HG03558 (cell line): ENCODE measurements at regions not wholly inside any gene's neighbourhood (a gene's known extent, or its start where the extent isn't known, plus 50 kb on each side); places are given as distances from the start of the nearest gene placed in this dataset.

Experiments
- ATAC-seq: cut with Tn5 transposase; IDR thresholded peaks from one replicate; pipeline ENCODE4 v1.9.1; 2021; ENCODE audit warnings: moderate number of reproducible peaks; ENCODE audit not compliant: unreplicated experiment; ENCODE audit errors: extremely low read depth

DNA sequence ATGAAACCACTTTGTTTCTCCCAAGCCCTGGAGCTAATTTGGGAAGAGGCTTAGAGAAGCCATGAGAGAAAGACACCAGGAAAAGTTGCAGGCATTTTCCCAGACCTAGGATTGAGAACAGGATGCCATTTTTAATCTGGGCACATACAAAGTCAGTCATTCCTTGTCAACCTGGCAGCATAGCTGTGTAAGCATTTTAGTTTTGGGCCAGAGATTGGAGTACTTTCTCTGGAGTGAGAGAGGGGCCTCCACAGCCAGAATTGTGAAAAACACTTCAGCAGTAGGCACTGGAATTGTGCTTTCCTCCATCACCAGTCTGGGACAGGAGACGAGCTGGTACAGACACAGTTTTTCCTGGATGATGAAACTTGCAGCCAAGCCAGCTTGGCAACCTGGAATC is 390.3 kb upstream of the DMAC1 start:
- ATAC-seq: no peak

DNA sequence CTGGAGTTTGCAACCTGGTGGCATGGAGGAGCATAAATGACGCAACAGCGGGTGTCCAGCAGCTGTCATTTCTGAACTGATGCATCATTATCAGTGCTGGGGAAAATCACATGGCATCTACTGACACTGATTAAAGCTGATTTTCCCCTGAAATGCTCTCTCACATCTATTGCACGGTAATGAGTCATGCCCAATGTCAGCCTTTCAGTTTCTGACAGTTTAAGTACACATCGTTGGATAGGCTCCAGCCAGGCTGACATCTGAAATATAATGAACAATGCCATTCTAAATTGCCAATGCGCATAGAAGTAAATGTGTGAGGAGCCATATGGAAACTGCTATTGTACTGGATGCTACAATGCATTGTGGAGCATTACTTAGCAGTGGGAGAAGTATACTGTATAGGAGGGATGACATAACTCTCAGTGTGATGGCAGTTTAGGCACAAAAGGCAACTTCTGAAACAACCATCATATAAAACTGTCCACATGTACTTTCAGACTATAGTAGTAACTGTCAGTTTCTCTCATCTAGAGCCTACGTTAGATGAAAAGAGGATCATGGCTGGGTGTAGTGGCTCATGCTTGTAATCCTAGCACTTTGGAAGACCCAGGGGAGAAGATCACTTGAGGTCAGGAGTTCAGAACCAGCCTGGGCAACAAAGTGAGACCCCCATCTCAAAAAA is 389.3 kb upstream of the DMAC1 start:
- peak; percentile 48 for ATAC-seq

DNA sequence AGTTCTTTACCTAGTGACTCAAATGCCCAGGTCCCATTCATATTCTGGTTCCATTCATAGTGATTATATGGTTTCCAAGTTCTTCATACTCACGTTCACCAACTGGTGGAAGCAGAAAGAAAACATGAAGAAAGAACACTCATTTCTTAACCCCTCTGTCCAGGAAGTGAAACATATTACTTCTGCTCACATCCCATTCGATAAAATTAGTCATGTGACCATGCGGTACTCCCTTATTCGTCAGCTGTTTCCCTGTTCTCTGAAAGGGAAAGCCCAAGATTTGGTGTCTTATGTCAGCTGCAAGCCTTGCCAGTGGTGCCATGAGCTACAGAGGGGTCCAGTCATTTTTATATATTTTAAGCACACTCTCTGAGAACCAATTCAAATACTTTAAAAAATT is 387.0 kb upstream of the DMAC1 start:
- no peak for ATAC-seq

DNA sequence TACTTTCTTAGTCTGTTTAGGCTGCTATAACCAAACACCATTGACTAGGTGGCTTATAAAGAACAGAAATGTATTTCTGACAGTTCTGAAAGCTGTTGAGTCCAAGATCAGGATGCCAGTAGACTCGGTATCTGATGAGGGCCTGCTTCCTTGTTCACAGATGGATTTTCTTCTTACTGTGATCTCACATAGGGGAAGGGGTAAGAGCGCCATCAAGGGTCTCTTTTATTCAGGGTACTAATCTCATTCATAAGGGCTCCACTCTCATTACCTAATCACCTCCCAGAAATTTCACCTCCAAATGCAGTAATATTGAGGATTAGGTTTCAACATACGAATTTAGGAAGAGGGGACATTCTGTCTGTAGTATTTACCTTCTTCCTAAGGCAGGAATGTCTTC is 384.0 kb upstream of the DMAC1 start:
- no peak for ATAC-seq

DNA sequence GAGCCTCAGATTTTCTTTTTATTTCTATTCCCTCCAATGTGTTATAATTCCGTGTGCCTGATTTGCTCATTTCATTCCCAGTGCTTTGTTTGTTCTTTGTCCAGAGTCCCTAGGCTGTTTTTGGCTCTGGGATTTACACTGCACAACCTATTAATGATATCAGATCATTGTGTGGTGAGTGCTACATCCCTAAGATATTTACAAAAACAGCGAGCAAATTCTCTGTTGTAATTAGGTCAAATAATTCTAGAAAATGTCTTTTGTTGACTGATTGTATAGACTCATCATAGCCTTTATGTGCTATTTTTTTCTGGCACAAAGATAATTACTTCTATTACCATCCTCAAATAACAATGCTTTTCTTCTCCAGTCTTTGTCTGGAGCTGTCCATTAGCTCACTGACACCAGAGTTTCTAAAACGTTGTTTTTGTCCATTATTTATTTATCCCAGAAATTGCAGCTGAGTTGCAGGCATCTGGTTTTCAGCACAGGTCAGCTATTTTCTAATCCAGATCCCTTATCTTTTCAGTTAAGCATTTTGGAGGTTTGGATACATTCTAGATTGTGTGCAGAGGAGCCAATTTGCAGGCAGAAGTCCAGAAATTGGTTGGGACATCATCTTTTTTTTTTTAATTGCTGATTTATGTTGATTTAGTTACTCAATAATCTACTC is 379.9 kb upstream of the DMAC1 start:
- no peak for ATAC-seq

DNA sequence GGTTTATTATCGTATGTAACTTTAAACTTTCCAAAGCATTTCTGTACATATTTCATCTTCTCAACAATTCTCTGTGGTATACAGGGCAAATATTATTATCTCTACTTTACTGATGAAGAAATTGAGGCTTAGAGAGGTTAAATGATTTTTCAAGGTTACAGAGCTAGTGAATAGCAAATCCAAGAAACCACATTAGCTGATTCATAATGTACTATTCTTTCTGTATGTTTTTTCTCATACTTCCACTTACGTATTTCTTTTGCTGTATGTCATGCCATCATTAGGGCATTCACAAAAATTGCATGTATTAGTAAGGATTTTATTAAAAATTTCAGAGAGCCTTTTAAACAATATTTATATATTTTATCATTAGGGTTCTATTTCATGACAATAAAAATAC is 372.4 kb upstream of the DMAC1 start:
- ATAC-seq: no peak

DNA sequence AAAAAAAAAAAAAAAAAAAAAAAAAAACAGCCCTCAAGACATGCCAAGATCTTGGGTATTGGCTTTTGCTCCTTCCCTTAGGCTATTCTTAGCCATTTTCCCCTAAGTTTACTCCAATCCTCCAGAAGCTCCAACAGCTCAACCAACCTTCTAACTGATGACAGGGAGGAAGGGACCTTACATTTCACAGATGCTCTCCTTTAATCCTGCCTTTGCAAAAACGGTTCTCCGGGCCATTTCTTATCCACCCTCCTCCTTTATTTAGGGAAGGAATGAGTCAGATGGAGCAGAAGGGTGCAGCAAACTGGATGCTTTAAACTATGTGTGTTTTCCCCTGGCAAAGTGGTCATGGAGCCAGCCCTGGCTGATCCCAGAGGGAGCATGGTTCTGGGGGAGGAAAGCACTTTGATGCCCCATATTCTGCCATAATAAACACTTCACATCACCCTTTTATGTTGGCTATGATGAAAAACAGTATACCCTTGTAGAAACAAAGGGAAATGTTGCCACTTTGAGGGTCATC is 369.4 kb upstream of the DMAC1 start:
- no peak for ATAC-seq

DNA sequence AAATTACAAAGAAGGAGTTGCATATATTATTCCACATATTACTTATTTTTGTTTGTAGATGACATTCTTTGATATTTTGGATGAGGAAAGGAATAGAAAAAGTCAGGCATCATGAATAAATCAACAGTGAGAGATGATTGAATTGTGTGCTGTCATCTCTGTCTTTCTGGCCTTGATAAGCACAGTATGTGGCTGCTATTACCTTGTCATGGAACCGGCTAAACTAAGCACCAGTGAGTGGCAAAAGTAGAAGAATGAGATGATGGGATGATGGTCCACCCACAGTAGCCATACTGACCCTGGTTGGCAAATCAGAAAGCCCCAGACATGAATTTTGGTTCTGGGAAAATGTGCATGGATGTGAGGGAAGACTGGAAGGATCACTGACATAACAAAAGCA is 361.2 kb upstream of the DMAC1 start:
- no peak for ATAC-seq

DNA sequence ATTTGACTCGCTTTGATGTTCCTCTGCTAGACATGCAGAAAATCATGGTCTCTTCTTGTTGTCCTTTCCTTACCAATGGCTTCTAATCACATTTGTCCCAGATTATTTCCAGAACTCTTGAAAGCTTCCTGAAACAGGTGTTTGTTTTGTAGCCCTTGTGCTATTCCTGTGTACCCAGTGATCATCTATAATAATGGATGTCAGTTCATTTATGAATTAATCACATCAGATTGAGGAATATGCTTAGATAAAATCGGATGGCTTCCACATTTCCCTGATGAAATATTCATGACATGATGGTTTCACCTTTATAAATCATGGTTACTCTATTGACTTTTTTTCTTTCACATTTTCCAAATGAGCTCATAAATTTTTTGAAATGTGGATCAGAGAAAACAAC is 359.0 kb upstream of the DMAC1 start:
- ATAC-seq: no peak

DNA sequence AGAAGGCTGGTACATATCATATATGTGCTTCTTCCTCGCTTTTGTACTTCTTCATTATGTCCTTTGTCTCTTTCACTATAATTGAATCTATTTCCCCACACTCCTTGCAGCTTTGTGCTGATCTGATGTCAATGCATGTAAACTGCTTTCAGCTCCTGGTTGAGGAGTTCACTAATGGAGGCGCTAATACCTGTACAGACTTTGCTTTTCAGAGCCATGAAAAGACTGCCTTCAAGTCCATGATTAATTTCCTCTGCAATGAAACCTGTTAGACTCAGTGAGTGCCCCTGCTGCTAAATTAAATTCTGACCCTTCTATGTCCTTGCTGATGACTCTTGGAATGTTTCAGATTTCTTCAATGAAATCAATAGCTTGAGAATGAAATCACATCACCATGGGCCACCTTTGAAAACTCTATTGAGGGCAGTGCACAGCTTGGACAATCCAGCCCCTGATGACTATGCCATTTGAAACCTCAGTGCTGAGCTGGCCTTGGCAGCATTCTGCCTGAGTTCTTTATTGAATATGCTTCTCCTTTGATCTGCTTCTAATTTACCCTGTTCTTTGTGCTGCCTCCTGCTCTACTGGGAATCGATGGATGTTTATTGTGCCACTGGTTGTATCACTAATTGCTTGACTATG is 358.2 kb upstream of the DMAC1 start:
- ATAC-seq: no peak

DNA sequence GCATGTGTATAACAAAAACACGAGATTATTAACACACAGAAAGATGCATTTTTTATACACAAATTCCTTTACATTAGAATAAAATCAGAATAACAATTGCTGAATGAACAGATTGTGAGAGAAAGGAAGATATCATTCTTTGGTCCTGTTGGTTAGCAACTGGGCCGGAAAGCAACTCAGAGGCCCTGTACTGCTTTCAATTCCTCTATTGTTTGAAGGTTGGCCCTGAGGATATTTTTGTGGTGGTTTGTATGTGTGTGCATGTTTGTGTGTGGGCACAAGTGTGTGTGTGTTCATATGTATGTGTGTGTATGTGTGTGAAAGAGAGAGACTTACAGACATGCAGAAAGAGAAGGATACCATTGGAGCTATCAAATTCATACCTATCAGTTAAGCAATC is 356.8 kb upstream of the DMAC1 start:
- ATAC-seq: no peak

DNA sequence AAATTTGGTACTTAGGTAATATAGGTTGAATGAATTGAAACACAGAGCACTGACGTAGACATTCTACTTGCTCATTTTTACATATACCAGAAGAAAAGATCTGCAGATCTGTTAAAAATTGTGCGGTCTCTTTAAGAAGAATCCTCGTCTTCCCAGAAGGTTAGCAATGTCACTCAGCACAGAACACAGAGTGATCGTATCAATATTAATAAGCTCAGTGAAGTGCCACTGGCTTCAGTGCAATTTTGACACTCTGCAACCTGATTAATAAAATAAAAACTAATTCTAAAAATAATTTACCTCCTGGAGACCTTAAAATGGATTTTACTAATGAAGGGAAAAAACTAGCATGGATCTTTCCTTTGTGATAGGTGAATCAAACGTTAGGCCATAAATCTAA is 356.1 kb upstream of the DMAC1 start:
- no peak for ATAC-seq

DNA sequence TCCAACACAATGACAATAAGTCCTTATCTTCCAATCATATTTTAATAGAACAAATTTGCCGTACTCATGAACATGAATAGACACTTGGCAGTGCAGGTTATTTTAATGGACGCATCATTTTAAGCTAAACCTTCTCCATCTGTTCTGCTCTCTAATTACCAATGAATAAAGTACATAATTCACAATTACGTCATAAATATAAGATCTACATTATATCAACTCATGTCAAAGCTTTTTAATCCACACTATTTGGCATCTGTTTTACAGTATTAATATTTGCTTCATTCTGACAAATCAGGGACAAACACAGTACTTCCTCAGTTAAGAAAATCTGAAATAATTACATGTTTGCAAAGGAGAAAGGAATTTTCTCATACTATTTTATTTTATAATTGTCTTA is 344.1 kb upstream of the DMAC1 start:
- ATAC-seq: no peak

DNA sequence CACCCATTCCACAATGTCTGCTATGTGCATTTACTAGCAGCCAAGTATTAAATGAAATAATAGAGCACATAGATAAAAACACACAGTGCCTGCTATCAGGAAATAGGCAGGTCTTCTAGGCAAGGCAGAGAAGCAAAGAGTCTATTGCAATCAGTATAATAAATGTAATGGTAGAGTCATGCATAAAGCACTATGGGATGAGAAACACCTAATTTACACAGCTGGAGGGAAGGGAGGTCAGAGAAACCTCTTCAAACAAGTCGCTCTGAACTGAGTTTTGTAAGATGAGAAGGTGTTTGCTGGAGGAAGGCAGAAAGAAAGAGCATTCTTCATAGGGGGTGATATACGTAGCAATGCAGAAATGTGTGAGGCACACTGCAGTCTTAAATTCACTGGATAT is 341.0 kb upstream of the DMAC1 start:
- no peak for ATAC-seq

DNA sequence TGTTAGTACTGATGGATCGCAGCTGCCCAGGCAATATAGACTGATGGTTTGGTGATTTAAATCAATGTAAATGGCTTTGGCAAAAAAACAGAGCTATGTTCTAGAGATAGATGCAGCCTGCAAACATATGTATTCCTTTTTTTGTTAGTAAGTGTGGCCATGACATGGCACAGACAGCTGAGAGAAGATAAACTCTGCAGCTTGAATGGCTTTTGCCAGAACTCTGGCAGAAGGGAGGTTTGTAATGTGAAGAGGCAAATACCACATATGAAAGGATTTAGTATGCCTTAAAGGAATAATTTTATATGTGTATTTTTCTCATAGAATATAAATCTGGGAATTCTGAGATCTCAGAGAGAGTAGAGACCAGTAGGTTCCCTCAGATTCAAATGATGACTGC is 340.2 kb upstream of the DMAC1 start:
- no peak for ATAC-seq

DNA sequence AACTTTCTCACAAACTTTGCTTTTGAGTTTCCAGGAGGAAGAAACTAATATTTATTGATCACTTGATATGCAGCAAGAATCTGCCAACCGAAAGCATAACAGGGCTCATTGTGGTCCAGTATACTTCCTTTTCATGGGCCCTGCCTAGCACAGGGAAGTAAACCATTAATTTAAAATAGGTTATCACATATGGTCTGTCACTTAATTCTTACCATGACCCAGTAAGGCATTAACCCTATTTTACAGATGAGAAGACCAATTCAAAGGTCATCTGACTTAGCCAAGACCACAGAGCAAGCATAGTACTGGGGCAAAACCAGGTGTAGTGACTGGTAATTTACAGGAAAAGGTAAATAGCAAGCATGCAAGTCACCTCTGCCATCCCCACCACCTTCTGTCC is 336.9 kb upstream of the DMAC1 start:
- ATAC-seq: peak; percentile 55

DNA sequence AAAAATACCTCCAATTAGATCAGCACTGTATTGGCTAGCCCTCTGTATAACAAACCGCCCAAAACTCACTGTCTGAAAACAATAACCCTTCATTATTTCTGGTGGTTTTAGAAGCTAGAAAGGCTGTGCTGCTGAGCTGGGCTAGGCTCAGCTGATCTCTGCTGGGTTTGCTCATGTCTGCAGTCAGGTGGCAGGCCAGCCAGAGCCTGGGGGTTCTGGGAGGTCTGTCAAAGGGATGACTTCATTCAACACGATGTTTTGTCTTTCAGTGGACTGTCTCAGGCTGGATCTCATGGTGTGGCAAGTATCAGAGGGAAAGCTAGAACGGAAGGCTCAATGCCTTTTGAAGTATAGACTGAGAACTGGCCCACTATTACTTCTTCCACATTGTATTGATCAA is 335.1 kb upstream of the DMAC1 start:
- ATAC-seq: no peak

DNA sequence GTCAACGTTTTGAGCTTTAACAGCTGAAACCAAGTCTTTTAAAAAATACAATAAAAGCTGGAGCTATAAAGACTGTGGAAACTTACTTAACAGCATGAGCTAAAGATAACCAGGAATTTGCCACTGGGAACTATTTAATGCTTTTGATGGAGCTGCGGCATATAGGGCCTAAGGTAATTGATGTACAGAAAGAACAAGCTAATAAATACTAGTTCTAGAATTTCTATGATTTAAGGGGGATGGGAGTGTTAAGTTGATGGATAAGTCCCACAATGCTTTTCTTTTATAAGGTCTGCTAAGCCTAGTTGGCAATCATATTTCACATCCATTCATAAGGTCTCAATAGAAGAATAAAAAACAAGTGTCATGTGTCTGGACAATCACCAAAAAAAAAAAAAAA is 334.0 kb upstream of the DMAC1 start:
- no peak for ATAC-seq

DNA sequence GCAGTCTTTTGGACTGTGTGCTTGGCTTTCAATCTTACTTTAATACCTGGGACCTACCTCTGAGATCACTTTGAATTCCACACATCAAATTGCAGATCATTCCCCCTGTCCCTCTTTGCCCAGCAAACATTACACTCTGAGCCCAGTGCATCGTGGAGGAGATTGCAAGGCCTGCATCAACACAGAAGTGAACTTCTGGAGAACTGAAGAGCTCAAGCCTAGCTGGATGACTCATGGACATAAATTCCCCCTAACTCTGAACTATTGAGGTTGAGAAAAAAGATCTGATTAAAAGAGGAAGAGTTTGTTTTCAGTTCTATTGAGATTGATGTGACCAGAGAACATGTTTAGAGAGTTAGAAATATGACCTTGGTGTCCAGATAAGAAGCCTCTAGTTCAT is 316.0 kb upstream of the DMAC1 start:
- no peak for ATAC-seq

DNA sequence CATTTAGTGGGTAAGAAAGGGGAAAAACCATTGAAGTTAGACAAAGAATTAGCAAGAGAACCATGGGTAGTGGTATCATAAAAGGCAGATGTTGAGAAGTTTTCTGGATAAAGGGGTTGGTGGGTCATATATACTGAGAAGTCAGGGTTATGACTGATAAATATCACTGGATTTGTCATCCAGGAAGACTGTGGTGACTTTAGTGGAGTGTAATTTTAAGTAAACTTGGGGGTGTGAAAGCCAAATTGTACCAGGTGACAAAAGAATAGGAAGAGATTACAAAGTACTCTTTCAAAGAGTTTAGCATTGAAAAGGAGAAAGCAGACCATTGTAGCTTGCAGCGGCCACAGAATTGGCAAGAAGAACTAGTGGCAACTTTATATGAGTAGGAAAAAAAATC is 315.2 kb upstream of the DMAC1 start:
- no peak for ATAC-seq

DNA sequence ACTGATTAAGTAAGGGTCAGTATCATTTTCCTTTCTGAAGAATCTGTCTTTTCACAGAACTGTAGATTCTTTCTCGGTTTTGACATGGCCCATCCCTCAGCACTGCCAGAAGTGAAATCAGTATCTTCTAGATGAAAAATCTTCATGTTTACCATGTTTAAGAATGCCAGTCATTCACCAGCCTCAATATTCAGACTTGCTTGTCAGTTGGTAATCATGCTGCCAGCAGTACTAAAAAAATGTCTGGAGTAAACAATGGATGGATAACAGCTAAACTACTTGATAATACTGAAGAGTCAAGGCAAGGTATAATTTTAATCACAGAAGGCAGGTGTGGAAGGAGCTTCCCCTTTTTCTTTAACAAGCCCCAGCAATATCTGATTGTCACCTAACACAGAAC is 306.8 kb upstream of the DMAC1 start:
- no peak for ATAC-seq

DNA sequence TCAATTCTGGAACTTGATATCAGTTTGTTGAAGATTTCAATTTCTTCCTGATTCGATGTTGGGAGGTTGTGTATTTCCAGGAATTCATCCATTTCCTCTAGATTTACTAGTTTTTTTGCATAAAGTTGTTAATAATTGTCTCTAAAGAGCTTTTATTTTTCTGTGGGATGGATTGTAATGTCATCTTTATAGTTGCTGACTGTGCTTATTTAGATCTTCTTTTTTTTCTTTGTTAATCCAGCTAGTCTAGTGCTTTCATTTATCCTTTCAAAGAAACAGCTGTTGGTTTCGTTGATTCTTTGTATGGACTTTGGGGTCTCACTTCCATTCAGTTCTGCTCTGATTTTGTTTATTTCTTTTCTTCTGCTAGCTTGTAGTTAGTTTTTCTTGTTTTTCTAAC is 302.0 kb upstream of the DMAC1 start:
- no peak for ATAC-seq
